ENCODE measurements at regions not wholly inside any gene's neighbourhood (a gene's known extent, or its start where the extent isn't known, plus 50 kb on each side); places are given as distances from the start of the nearest gene placed in this dataset.

GRCh38 chr5:87119588-87119987 is 148.1 kb upstream of the RASA1 start:
- TF ChIP-seq POLR2A (IDR thresholded peaks at IDR 0.05; ENCODE audit: low read depth, low read length) (no peak), TAF1 (IDR thresholded peaks at IDR 0.05; ENCODE audit: borderline replicate concordance, low read depth, low read length) (no peak)
